ENCODE measurements at regions not wholly inside any gene's neighbourhood (a gene's known extent, or its start where the extent isn't known, plus 50 kb on each side); places are given as distances from the start of the nearest gene placed in this dataset.
"Not testable (repeated sequence)": the region's sequence is repeated elsewhere in the genome, so short reads cannot be mapped to it uniquely, and the experiment has no call there.

DNA sequence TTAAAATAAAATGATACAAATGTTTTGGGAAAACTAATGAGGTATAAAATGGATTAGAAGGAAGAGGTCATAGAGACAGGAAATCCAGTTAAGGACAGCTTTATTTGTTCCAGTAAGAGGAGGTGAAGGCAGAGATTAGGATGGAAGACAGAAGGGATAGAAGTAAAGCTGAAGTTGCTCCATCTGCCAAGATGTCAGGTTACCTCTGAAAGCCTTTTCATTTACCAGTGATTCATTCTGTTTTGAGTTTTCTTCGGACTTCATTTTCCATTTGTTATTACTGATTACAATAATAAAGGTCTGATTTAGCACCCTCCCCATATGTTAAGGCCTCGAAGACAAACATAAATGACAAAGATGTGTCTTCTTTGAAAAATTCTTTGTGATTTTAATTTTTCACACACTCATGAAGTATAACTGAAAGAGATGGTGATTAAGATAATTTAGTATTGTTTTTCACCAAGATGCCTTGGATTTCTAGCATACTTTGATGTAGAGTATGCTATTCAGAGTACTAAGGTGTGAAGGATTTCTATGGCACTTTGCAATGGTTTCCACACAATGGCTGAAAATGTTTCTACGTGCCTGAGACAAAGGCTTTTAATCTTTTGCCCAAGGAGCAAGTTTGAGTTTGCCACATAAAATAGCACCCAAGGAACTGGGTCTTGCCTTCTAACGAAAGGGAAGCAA is 75.4 kb upstream of the PLAAT1 start:
- Mint-ChIP-seq H3K27ac (ENCODE audit: unreplicated experiment) (no peak overlapping the region), H3K36me3 (ENCODE audit: low read depth, unreplicated experiment) (no peaks in the 10 kb centered on the region), H3K27me3 (ENCODE audit: unreplicated experiment) (no peaks in the 10 kb centered on the region), H3K9me3 (ENCODE audit: unreplicated experiment) (no peaks in the 10 kb centered on the region), H3K4me3 (ENCODE audit: unreplicated experiment) (no peak overlapping the region), H3K4me1 (ENCODE audit: unreplicated experiment) (no peaks in the 10 kb centered on the region)
- TF ChIP-seq, protein P1, sequence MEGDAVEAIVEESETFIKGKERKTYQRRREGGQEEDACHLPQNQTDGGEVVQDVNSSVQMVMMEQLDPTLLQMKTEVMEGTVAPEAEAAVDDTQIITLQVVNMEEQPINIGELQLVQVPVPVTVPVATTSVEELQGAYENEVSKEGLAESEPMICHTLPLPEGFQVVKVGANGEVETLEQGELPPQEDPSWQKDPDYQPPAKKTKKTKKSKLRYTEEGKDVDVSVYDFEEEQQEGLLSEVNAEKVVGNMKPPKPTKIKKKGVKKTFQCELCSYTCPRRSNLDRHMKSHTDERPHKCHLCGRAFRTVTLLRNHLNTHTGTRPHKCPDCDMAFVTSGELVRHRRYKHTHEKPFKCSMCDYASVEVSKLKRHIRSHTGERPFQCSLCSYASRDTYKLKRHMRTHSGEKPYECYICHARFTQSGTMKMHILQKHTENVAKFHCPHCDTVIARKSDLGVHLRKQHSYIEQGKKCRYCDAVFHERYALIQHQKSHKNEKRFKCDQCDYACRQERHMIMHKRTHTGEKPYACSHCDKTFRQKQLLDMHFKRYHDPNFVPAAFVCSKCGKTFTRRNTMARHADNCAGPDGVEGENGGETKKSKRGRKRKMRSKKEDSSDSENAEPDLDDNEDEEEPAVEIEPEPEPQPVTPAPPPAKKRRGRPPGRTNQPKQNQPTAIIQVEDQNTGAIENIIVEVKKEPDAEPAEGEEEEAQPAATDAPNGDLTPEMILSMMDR (IDR thresholded peaks at IDR 0.05; ENCODE audit: unreplicated experiment): no peak
- DNase-seq (ENCODE audit: low spot score): no peak

DNA sequence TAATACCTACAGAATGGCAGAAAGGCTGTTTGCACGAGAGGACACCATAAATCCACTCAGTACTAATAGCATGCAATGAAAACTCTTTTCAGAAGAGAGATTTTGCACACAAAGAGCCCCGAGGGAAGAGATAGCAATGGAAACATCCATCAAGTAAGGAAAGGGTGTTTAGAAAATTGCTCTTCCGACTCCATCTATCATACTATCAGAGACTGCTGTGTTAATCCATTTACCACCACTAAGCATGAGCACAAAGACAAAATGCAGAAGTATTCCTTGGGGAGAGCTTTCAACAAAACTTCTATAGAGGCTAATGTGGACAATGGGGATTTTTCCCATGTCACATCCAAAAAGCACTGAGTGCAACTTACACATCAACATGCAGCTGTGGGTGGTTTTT is 72.1 kb upstream of the PLAAT1 start:
- H3K4me3 Mint-ChIP-seq (ENCODE audit: unreplicated experiment): no peak overlapping the region
- H3K4me1 Mint-ChIP-seq (ENCODE audit: unreplicated experiment): no peaks in the 10 kb centered on the region
- H3K27ac Mint-ChIP-seq (ENCODE audit: unreplicated experiment): no peak overlapping the region
- H3K9me3 Mint-ChIP-seq (ENCODE audit: unreplicated experiment): no peaks in the 10 kb centered on the region
- no peak for DNase-seq (ENCODE audit: low spot score)
- H3K27me3 Mint-ChIP-seq (ENCODE audit: unreplicated experiment): no peaks in the 10 kb centered on the region
- TF ChIP-seq, protein P1 (IDR thresholded peaks at IDR 0.05; ENCODE audit: unreplicated experiment): no peak
- no peaks in the 10 kb centered on the region for H3K36me3 Mint-ChIP-seq (ENCODE audit: low read depth, unreplicated experiment)

DNA sequence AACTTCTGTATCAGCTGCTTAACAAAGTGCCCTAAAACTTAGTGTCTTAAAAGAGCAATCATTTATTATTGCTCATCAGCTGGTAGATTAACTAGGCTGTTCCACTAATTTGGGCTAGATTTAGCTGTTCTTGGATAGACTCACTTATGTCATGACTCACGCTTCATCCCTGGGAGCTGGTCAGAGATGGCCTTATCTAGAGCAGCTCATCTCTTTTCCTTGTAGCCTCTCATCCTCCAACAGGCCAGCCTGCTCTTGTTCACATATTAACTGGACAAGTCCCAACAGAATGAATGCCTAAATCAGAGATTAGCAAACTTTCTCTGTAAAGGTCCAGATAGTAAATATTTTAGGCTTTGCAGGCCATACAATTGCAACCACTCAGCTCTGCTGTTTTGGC is 66.9 kb upstream of the PLAAT1 start:
- Mint-ChIP-seq H3K9me3 (ENCODE audit: unreplicated experiment) (no peaks in the 10 kb centered on the region), H3K4me1 (ENCODE audit: unreplicated experiment) (no peaks in the 10 kb centered on the region)
- TF ChIP-seq, protein P1 (IDR thresholded peaks at IDR 0.05; ENCODE audit: unreplicated experiment): no peak

DNA sequence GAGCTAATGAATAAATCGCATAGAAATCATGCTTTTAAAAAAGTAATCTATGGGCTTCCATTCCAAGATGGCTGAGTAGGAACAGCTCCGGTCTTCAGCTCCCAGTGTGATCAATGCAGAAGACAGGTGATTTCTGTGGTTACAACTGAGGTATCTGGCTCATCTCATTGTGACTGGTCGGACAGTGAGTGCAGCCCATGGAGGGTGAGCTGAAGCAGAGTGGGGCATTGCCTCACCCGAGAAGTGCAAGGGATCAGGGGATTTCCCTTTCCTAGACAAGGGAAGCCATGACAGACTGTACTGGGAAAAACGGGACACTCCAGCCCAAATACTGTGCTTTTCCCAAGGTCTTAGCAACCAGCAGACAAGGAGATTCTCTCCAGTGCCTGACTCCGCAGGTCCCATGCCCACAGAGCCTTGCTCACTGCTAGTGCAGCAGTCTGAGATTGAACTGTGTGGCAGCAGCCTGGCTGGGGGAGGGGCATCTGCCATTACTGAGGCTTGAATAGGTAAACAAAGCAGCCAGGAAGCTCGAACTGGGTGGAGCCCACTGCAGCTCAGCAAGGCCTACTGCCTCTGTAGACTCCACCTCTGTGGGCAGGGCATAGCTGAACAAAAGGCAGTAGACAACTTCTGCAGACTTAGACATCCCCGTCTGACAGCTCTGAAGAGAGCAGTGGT is 61.5 kb upstream of the PLAAT1 start:
- not testable (repeated sequence) for H3K9me3 Mint-ChIP-seq (ENCODE audit: unreplicated experiment); H3K27ac Mint-ChIP-seq (ENCODE audit: unreplicated experiment); H3K27me3 Mint-ChIP-seq (ENCODE audit: unreplicated experiment); H3K4me3 Mint-ChIP-seq (ENCODE audit: unreplicated experiment); H3K4me1 Mint-ChIP-seq (ENCODE audit: unreplicated experiment); DNase-seq (ENCODE audit: low spot score); H3K36me3 Mint-ChIP-seq (ENCODE audit: low read depth, unreplicated experiment)

More for the DNA sequence above, 66.9 kb upstream of the PLAAT1 start:
- H3K27me3 Mint-ChIP-seq (ENCODE audit: unreplicated experiment): no peaks in the 10 kb centered on the region
- no peaks in the 10 kb centered on the region for H3K36me3 Mint-ChIP-seq (ENCODE audit: low read depth, unreplicated experiment)
- DNase-seq (ENCODE audit: low spot score): no peak
- H3K27ac Mint-ChIP-seq (ENCODE audit: unreplicated experiment): no peak overlapping the region
- H3K4me3 Mint-ChIP-seq (ENCODE audit: unreplicated experiment): no peak overlapping the region

DNA sequence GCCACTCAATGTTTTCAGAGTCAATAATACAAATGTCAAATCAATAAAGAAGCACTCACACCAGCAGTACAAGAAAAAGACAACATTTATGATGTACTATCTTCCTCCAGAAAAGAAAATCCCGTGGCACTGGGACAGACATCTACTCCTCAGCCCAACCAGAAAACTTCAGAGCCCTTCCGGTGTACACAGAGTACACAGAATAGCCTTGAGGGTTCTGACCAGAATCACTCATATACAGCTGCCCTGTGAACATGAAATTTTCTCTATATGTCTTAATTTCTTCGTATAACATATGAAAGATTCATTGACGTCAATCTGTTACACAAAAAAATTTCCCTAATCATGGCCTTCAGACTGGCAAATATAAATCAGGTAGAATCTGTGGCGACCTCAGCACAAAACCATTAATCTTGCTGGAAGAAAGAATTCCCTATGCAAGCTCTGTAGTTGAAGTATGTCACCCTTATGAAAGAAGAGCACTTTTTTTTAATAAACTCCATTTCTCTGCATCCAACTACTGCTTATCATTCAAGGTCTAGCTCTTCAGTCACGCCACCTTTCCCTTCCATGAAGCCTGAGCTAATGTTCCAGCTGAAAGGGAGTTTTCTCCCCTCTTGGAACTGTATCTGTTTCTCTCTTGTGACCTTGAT is 53.8 kb upstream of the PLAAT1 start:
- no peaks in the 10 kb centered on the region for H3K36me3 Mint-ChIP-seq (ENCODE audit: low read depth, unreplicated experiment)
- peaks cover 2% of the 10 kb centered on the region for H3K27me3 Mint-ChIP-seq (ENCODE audit: unreplicated experiment)
- no peak overlapping the region for H3K4me3 Mint-ChIP-seq (ENCODE audit: unreplicated experiment)
- DNase-seq (ENCODE audit: low spot score): no peak
- H3K9me3 Mint-ChIP-seq (ENCODE audit: unreplicated experiment): no peaks in the 10 kb centered on the region
- no peaks in the 10 kb centered on the region for H3K4me1 Mint-ChIP-seq (ENCODE audit: unreplicated experiment)
- no peak overlapping the region for H3K27ac Mint-ChIP-seq (ENCODE audit: unreplicated experiment)
- TF ChIP-seq, protein P1 (IDR thresholded peaks at IDR 0.05; ENCODE audit: unreplicated experiment): no peak

Data from endothelial cell (in vitro differentiated cells).